GM21737 (cell line): ENCODE measurements at regions not wholly inside any gene's neighbourhood (a gene's known extent, or its start where the extent isn't known, plus 50 kb on each side); places are given as distances from the start of the nearest gene placed in this dataset.
"Not testable (repeated sequence)": the region's sequence is repeated elsewhere in the genome, so short reads cannot be mapped to it uniquely, and the experiment has no call there.

ENCODE experiments used
- ATAC-seq: cut with Tn5 transposase; IDR thresholded peaks from one replicate; pipeline ENCODE4 v1.9.1; 2021; ENCODE audit warnings: mild to moderate bottlenecking, moderate library complexity; ENCODE audit not compliant: unreplicated experiment

GRCh38 chrX:13518126-13518525 is 51.3 kb upstream of the EGFL6 start:
- ATAC-seq, result no peak

DNA sequence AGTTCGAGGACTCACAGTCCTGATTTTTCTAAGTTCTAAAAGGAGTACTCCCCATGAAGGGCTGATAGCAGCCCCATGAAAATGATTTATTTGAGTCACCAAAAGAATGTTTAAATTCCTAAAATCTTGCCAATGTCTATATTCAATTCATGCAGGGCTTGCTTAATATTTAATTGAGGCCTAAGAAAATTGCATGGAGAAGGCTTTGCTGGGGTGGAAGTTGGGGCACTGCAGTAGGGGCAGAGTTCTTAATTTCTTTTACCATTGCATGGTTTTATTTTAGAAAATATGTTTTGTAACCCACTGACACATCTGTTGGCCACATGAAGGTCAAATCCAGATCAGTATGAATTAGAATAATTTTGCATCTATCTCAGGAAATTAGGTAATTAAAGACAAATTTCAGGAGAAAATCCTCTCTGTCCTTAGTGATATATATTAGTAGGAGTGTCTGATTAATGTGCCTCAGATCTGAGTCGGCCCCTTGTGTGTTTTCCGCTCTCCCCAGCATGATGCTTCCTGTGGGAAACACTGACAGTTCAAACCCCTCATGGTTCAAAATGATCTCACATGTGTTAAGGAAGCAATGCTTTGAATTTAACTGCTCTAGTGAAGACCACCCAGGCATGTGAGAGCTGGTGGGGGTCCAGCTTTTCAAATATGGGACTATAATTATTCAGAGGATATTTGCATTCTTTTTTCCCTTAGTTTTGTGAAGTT is 54.0 kb upstream of the EGFL6 start:
- no peak for ATAC-seq

DNA sequence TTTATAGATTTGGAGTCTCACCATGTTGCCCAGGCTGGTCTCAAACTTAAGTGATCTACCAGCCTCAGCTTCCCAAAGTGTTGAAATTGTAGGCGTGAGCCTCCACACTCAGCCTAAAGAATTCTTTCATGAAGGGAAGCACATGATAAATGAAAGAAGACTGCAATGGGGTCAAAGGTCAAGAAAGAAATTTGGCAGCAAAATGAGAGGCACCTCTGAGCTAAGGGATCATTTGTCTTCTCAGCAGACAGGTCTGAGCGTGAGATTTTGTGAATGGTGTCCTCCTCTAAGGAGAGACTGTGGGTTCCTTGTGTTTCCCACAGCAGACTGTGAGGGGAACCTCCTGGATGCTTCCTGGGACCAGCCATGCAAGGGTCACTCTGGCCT is 57.5 kb upstream of the EGFL6 start:
- ATAC-seq, result no peak

- no peak for ATAC-seq
Observed at GRCh38 chrX:13511241-13511943, 58.0 kb upstream of the EGFL6 start.

DNA sequence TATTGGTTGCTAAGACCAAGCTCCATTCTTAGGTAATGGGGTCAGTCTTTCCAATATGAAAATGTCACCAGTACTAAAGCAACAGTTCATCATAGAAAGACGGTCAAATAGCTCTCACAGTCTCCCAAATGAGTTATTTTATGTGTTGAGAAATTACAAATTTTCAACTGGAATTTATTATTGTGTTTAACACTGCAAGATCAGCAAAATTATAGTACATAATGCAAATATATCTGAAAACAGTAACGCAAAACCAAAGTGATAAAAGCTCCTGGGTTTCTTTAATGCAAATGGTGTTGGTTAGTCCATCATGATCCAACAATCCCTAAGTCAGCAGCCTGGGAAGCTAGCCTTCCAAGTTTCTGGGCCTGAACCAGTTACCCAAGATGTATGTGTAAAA is 61.5 kb upstream of the EGFL6 start:
- no peak for ATAC-seq

- no peak for ATAC-seq
Observed at GRCh38 chrX:13506574-13506973, 62.8 kb upstream of the EGFL6 start.

GRCh38 chrX:13502590-13502989 is 66.8 kb upstream of the EGFL6 start:
- no peak for ATAC-seq

GRCh38 chrX:13499736-13500135 is 69.7 kb upstream of the EGFL6 start:
- no peak for ATAC-seq

DNA sequence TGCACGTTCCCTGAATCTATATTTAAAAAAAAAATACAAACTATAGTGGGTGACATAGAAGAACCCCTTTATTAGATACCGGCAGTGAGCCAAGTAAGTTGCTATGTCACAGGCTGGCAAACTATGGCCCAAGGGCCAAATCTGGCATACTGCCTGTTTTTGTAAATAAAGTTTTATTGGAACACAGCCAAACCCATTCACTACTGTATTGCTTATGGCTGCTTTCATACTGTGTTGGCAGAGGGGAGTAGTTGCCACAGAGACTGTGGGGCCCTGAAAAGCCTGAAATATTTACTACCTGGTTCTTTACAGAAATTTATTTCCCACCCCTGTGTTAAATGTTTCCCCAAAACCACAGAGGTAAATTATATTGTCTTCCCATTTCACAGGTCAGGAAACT is 71.2 kb upstream of the EGFL6 start:
- no peak for ATAC-seq

DNA sequence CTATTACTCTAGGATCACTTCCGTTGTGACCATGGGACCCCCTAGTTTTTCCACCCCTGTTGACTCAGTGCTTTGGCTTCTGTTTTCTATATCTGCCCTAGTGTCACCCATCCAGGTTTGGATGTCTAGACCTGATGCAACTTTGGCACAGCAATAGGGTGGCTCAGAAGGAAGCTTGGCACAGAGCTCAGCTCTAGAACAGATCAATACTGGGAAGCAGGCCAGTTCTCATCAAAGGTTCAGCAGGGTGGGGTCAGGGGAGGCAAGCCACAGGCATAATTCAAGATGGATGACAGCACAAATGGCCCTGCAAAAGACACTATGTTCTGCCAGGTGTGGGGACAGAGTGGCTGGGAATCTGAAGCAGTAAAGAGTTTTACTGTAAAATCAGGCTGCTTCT is 74.2 kb upstream of the EGFL6 start:
- no peak for ATAC-seq

- ATAC-seq, result no peak
Observed at GRCh38 chrX:13494562-13494961, 74.8 kb upstream of the EGFL6 start.

GRCh38 chrX:13493659-13494058 is 75.7 kb upstream of the EGFL6 start:
- no peak for ATAC-seq

DNA sequence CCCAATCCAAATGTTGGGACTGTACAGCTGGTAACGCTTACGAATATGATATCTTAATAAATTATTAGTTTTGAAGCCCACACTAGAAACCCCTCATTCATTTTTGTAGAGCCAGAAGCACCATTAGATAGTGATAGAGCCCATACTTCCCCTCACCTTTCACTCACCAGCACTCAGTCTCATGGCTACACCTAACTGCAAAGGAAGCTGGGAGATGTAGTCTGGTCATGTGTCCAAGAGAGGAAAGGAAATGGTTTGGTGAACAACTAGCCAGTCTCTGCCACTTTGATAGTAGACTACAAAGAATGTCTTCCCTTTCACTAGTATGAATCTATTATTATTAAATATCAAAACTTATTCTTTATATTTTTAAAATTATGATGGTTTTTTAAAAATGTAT is 77.1 kb upstream of the EGFL6 start:
- ATAC-seq, result no peak

DNA sequence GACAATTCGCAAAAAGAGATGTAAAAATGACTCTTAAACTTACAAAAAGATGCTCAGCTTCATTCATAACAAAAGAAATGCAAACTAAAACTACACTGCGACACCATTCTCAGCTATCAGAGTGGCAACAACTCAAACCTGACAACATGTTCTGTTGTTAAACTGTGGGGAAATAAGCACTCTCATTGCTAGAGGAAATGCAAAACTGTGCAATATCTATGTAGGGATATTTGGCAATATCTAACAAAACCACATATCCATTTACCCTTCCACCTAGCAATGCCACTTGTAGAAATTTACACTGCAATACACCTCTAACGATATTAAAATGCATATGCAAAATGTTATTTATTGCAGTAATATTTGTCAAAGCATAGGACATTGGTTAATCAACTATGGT is 78.3 kb upstream of the EGFL6 start:
- ATAC-seq, result no peak

- ATAC-seq, result no peak
Observed at GRCh38 chrX:13489454-13489853, 79.9 kb upstream of the EGFL6 start.

- no peak for ATAC-seq
Observed at GRCh38 chrX:13487731-13488505, 81.5 kb upstream of the EGFL6 start.

DNA sequence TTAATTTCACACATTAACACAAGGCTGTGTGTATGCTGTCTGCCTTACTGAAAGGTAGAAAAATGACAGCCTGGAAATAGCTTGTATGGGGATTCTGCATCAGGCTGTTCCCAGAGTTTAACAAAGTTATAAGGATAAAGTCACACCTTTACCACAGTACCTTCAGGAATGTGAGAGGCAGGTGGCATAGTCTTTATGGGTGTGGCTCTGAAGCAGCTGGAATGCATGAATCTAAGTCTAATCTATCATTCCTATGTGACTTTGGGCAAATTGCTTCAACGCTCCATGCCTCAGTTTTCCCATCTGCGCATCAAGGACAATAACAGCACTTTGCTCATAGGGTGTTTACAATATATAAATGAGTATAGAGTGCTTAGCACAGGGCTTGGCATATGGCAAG is 84.2 kb upstream of the EGFL6 start:
- ATAC-seq, result no peak

DNA sequence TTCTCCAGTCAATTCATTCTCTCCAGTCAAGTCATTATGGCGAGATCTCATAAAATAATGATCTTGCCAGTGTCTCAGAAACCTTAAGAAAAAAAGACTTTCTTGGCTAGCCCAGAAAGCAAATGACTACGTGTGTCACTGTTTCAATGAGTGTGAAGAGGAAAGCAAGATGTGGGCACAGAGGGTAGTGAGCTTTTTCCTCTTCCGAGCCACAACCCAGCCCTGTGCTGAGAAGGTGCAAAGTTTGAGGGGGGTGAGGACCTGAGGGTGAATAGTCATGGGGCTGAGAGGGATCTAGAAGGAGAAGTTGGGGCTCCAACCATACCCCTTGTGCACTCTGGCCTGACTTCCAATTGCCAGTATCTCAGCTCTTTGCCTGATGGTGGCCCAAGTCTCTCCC is 85.6 kb upstream of the EGFL6 start:
- no peak for ATAC-seq

DNA sequence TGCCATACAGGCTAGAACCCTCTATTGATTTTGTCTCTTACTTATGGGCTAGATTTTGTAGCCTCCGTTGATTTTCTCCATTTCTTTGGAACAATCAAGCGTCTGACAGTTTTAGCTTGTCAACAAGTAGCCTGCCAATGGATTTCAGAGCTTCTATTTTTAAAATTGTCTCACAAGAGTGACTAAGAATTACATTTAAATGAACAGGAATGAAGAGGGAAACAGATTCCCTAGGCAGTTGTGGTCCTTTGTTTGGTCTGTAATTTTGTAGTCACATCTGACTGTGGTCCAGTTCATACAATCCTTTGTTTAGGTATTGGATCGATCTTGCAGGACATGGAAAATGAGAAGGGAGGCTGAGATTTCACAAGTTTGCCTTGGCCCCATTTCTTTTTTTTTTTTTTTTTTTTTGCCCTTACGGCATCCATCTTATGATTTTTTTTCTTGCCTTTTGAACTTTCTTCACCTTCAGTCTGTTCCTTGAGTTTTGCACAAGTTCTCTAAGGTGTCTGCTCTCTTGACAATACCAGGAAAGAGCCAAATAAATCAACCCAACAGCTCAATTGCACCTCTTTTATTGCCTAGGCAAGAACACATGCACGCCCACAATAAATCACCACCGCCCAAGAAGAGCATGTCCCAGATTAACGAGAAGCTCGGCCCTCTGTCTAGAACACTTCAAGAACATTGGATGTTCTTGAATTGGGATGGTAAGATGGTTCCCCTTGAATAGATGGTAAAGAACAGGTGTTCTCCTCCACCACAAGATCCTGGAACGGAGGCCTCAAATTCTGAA is 86.5 kb upstream of the EGFL6 start:
- no peak for ATAC-seq

GRCh38 chrX:13480780-13481179 is 88.6 kb upstream of the EGFL6 start:
- ATAC-seq, result not testable (repeated sequence)

- no peak for ATAC-seq
Observed at GRCh38 chrX:13479452-13479813, 90.0 kb upstream of the EGFL6 start.
